BJ (cell line): ENCODE measurements at regions not wholly inside any gene's neighbourhood (a gene's known extent, or its start where the extent isn't known, plus 50 kb on each side); places are given as distances from the start of the nearest gene placed in this dataset.

ENCODE experiments used
- CTCF ChIA-PET: fragments of 350-600 bp; formaldehyde crosslinking; extraction: SDS; loops from one replicate; lab custom pipeline; 2021; ENCODE audit warnings: antibody characterized with exemption, inconsistent platforms; lab: Yijun Ruan, JAX
- POLR2A ChIA-PET: fragments of 300-600 bp; sonication (Branson Sonifier 250); formaldehyde crosslinking; extraction: SDS; loops from one replicate; lab custom pipeline; 2021; ENCODE audit warnings: antibody characterized with exemption; lab: Charles Lee
- DNase-seq: peaks from one replicate; pipeline ENCODE4 v3.0.0-alpha.2; 2011; ENCODE audit warnings: low read depth
- H3K27me3 ChIP-seq: 2 replicates; pipeline ENCODE4 v1.6.0; 2011; ENCODE audit warnings: low read length; ENCODE audit not compliant: control insufficient read depth, insufficient read depth
- H3K36me3 ChIP-seq: 2 replicates; pipeline ENCODE4 v1.5.1; 2011; ENCODE audit warnings: low read length; ENCODE audit not compliant: control insufficient read depth, insufficient read depth
- H3K4me3 ChIP-seq: 2 replicates; pipeline ENCODE4 v1.5.1; 2011; ENCODE audit warnings: low read depth, mild to moderate bottlenecking, control low read depth, low read length
- CTCF ChIP-seq: IDR thresholded peaks from 2 replicates; pipeline ENCODE4 v1.5.1; 2011; ENCODE audit warnings: low read depth, mild to moderate bottlenecking, control low read depth, inconsistent platforms, low read length, moderate library complexity; ENCODE audit not compliant: insufficient read depth

GRCh38 chr4:148515248-148515647 lies 73.0 kb upstream of the NR3C2 start:
- CTCF ChIA-PET = no interaction called here
- DNase-seq = no peak
- H3K36me3 ChIP-seq = no peaks in the 10 kb centered on the region
- TF ChIP-seq CTCF = no peak
- no peak overlapping the region for H3K4me3 ChIP-seq
- H3K27me3 ChIP-seq = no peaks in the 10 kb centered on the region
- POLR2A ChIA-PET = no interaction called here

GRCh38 chr4:148514581-148514980 lies 72.4 kb upstream of the NR3C2 start:
- Histone ChIP-seq H3K4me3 (no peak overlapping the region), H3K27me3 (no peaks in the 10 kb centered on the region), H3K36me3 (no peaks in the 10 kb centered on the region)
- ChIA-PET POLR2A (no interaction called here), CTCF (no interaction called here)
- TF ChIP-seq CTCF = no peak
- no peak for DNase-seq

- no peaks in the 10 kb centered on the region for H3K36me3 ChIP-seq
- DNase-seq = no peak
- no peak overlapping the region for H3K4me3 ChIP-seq
- ChIA-PET POLR2A (no interaction called here), CTCF (no interaction called here)
- no peaks in the 10 kb centered on the region for H3K27me3 ChIP-seq
- TF ChIP-seq CTCF = no peak
Observed at GRCh38 chr4:148514041-148514440, 71.8 kb upstream of the NR3C2 start.

GRCh38 chr4:148510211-148510610 lies 68.0 kb upstream of the NR3C2 start:
- no peaks in the 10 kb centered on the region for H3K27me3 ChIP-seq
- DNase-seq = no peak
- H3K36me3 ChIP-seq = no peaks in the 10 kb centered on the region
- ChIA-PET POLR2A (no interaction called here), CTCF (no interaction called here)
- H3K4me3 ChIP-seq = no peak overlapping the region
- TF ChIP-seq CTCF = no peak

- no peak overlapping the region for H3K4me3 ChIP-seq
- no peaks in the 10 kb centered on the region for H3K27me3 ChIP-seq
- no peaks in the 10 kb centered on the region for H3K36me3 ChIP-seq
- DNase-seq = no peak
- no peak for TF ChIP-seq CTCF
- POLR2A ChIA-PET = no interaction called here
- CTCF ChIA-PET = no interaction called here
Observed at GRCh38 chr4:148503681-148504080, 61.5 kb upstream of the NR3C2 start.

- ChIA-PET CTCF (no interaction called here), POLR2A (no interaction called here)
- Histone ChIP-seq H3K4me3 (no peak overlapping the region), H3K27me3 (no peaks in the 10 kb centered on the region), H3K36me3 (no peaks in the 10 kb centered on the region)
- no peak for DNase-seq
- TF ChIP-seq CTCF = no peak
Observed at GRCh38 chr4:148497258-148497657, 55.0 kb upstream of the NR3C2 start.
